ACHN (cell line): ENCODE measurements at regions not wholly inside any gene's neighbourhood (a gene's known extent, or its start where the extent isn't known, plus 50 kb on each side); places are given as distances from the start of the nearest gene placed in this dataset.

ENCODE experiments used
- DNase-seq: peaks from one replicate; pipeline ENCODE4 v3.0.0-alpha.2; 2015
- in situ Hi-C: cut with HindIII; loops from 2 replicates; pipeline ENCODE4 v1.10.0; 2017; ENCODE audit warnings: low sequenced_read_pairs, low pct_ligation_motif_present, low pct_unique_long_range_greater_than_20kb

DNA sequence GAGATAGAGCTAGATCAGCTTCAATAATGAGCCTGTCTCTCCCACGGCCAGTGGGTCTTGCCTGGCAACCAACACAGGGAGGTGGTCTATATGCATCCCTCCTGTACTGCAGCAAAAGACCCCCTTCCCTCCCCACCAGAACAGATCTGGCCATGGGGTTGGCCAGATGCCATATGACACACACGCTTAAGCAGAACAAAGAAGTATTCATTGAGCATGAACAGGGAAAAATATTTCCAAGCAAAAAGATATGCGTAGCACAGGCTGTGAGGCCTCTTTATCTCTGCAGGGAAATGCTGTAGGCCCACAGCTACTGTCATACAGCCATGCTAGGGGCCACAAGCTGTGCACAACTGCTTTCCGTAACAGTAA is 73.4 kb upstream of the NRSN1 start:
- in situ Hi-C loops = no loop called here
- DNase-seq = no peak

GRCh38 chr6:24053057-24053456 is 73.0 kb upstream of the NRSN1 start:
- in situ Hi-C loops = no loop called here
- no peak for DNase-seq

GRCh38 chr6:24054388-24054787 is 71.6 kb upstream of the NRSN1 start:
- no peak for DNase-seq
- in situ Hi-C loops = no loop called here

DNA sequence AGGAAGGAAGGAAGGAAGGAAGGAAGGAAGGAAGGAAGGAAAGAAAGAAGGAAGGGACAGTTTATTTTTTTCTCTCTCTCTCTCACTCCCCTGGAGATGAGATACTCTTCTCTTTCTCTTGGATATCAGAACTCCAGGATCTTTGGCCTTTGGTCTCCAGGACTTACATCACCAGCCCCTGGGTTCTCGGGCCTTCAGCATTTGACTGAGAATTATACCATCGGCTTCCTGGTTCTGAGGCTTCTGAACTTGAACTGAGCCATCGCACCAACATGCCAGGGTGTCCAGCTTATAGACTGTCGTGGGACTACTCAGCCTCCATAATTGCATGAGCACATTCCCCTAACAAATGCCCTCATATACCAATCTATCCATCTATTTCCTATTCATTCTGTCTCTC is 69.4 kb upstream of the NRSN1 start:
- DNase-seq = no peak
- in situ Hi-C loops = no loop called here

DNA sequence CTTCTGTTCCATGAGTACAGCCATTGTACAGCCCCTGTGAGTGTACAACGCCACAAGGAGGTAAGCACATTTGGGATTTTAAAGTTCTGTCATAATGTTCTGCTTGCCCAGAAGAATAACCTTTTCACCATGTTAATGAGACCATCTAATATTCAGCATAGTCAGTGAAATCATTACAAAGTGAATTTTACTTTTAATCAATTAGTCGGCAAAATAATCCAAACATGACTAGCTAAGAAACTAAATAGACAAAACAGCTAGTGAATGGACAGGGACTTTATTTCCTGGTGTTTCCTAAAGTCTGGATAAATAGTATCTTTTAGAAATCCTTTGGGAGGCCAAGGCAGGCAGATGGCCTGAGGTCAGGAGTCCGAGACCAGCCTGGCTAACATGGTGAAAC is 69.0 kb upstream of the NRSN1 start:
- in situ Hi-C loops = no loop called here
- no peak for DNase-seq

DNA sequence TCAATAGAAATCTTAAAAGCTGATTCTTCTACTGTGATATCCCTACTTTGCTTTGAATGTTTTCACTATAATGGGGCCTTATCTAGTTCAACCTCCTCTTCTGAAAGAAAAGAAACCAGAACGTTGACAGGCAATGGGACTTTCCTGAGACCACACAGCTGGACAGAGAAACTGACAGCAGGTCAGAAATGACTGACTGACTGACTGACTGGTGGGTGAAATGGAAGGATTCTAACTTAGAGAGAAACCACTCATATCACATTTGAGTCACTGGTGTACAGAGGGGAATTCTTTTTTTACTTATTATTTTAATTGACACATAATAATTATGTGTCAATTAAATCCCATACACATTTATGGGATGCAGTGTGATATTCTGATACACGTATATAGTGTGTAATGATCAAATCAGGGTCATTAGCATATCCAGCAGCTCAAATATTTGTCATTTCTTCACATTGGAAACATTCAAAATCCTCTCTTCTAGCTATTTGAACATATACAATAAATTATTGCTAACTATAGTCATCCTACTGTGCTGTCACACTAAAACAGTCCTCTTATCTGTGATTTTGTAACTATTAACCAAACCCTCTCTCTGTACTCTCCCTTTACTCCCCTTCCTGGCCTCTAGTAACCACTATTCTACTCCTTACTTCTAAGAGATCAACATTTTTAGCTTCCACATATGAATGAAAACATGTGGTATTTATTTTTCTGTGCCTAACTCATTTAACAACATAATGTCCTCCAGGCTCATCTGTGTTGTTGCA is 64.8 kb upstream of the NRSN1 start:
- in situ Hi-C loops = no loop called here
- no peak for DNase-seq

DNA sequence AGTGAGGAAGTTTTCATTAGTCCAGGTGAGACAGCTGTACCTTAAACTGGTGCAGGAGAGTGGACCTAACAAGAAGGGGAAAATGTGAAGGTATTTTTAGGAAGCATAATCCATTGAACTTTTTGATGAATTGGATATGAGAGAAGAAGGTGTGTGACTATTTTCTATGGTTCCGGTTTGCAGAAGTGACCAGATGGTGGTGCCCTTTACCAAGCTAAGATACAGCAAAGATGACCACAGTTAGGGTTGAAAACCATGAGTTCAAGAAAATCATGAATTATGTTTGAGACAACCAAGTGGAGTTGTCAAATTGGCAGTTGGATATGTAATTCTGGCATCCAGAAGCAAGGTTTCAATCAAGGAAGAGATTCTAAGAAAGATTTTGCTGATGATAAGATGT is 61.9 kb upstream of the NRSN1 start:
- peak; percentile 51 for DNase-seq
- in situ Hi-C loops = no loop called here

GRCh38 chr6:24064832-24065231 is 61.2 kb upstream of the NRSN1 start:
- no peak for DNase-seq
- in situ Hi-C loops = no loop called here

DNA sequence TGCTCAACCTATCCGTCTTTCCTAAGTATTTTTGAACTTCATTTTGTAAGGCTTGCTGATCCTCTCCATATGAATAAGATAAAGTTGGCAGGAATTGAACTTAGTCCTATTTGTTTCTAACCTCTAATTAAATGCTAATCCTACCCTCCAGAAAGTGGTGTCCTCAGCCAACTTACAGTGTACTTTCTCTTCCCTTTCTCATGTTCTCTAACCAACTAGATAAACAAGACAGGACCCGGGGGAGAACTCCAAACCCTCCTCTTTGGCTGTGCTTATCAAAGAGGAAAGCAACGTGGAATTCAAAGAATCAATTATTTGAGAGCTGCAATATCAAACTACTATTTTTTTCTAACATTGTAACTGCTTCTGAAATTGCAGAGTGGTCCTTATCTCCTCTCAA is 56.5 kb upstream of the NRSN1 start:
- in situ Hi-C loops = no loop called here
- no peak for DNase-seq

DNA sequence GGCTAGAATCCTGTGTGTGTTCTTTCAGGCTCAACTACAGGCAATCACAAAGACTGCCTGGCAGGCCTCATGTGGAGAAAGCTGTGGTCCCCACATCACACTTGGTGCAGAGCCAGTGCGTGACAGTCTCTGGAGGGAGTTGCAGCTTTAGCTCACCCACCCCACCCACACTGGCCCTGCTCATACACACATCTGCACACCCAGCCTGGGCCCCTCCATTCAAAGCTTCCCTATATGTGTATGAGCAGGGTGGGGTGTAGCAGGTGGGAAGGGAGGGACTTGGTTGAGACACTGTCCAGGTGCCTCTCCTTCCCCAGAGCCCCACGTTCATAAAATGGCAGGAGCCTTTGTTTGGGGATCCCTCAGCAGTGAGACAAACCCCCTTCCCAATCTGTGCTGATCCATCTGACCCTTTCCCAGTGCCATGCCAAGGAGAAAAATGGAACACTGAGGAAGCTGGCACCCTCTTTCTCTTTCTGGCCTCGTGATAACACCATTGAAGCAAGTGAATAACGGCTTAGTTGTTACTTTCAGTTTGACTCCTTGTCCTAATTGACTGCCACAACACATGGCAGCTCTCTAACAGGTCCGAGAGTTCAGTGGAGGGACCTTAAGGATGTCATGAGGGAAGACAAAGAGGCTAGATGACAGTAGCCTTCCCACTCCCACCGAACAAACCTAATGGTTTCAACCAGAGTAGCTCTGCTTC is 53.8 kb upstream of the NRSN1 start:
- no peak for DNase-seq
- in situ Hi-C loops = no loop called here

DNA sequence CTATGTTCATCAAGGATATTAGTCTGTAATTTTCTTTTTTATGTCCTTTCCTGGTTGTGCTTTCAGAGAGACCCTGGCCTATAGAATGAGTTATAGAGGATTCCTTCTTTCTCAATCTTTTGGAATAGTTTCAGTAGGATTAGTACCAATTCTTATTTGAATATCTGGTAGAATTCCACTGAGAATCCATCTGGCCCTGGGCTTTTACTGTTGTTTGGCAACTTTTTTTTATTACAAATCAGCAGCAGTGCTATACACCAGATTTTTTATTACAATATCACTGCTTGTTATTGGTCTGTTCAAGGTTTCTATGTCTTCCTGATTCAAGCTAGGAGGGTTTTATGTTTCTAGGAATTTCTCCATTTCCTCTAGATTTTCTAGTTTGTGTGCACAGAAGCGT is 50.0 kb upstream of the NRSN1 start:
- in situ Hi-C loops = no loop called here
- no peak for DNase-seq
